Stimulated activated CD4-positive, alpha-beta T cell treated with anti-CD3 and anti-CD28 coated beads, Interleukin-12 subunit alpha, Interleukin-12 subunit beta, amount 100 ng/mL, for 24 hours (primary cell): ENCODE measurements at regions not wholly inside any gene's neighbourhood (a gene's known extent, or its start where the extent isn't known, plus 50 kb on each side); places are given as distances from the start of the nearest gene placed in this dataset.

Experiments
- DNase-seq, 2 experiments: peaks; one replicate each; pipeline ENCODE4 v3.0.0-alpha.2; 2020; ENCODE audit warnings: low read depth in 2 of 2

GRCh38 chr3:59290358-59290757 lies 240.5 kb upstream of the CFAP20DC start:
- no peak for DNase-seq

- no peak for DNase-seq
These were observed 240.0 kb upstream of the CFAP20DC start for GRCh38 chr3:59289831-59290230.

DNA sequence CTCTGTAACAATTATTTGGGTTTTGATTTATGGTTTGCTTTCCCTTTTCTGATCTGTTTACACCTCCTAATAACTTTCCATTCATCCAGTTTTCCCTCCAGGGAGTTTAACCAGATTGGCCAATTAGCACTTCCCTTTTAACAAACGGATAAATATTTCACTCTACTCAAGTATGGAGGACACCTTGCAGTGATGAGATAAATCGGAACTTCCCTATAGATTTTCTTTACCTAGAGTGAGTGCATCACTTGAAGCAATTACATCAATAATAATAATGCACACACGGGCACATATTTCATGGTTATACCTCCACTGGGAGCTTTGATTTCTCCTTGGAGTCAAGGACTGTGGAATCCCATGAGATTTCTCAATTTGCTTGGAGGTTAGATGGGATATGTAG lies 239.1 kb upstream of the CFAP20DC start:
- no peak for DNase-seq

DNA sequence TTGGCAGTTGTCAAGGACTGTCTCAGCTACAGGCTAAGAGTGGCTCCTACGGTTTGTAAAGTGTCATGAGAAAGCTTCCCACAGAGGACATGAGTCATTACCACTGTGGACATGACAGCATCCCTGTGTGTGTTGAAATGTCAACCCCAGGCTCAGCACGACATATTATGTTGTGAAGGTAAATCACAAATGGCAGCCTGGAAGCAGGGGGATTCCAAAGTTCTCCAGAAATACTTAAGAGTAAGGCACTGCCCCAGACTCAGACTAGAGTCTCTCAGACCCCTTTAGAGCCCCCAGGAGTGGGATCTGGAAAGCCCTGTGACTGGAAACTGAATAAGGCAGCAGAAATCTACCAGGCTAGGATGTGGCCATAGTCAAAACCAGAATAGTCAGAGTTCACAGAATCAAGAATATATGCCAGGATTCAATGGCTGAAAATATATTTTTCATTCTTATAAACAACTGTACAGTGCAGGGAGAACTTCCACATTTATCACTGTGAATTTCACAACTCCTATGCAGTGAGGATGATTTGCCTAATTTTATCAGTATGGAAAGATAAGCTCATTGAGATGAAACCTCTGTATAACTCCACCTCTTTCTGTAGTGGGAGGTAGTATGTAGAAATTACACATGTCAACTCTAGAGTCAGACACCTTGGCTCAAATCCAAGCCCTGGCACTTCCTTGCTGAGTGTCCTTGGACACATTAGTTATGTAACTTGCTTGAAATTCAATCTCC lies 237.1 kb upstream of the CFAP20DC start:
- DNase-seq, result peak in 1 of 2 experiments; percentile 22

DNA sequence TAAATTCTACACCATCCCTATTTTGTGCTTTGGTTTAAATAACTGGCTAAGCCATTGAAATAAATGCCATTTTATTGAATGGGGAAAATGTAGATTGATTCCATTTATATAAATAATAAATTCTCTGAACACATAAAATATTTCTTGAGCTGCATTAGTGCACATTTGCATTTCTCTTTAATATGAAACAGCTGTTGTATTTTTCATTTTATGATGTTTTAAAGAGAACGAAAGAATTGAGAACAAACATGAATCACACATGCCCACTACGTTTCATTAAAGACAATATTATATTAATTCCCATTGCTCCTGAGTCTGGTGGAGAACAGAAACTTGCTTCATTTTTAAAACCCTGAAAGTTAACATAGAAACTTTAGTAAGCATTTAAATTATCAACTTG lies 235.7 kb upstream of the CFAP20DC start:
- no peak for DNase-seq

- no peak for DNase-seq
These were observed 235.1 kb upstream of the CFAP20DC start for GRCh38 chr3:59284926-59285325.

DNA sequence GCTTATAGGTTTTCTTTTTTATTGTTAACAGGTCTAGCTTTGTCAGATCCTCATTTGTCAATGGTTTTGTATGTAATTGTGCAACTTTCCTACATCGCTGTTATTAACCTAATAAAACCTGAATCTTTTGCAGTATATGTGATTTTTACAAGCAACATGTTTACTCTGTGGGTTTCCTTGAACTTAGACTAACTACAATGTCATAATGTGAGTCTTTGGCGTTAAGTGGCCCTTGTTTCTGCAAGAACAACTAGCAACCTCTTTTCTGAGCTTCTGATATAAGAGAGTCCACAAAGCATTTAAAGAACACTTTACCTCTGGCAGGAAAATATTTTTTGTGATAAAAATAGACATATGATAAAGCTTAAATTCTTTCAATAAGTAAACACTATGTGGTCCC lies 230.3 kb upstream of the CFAP20DC start:
- no peak for DNase-seq

DNA sequence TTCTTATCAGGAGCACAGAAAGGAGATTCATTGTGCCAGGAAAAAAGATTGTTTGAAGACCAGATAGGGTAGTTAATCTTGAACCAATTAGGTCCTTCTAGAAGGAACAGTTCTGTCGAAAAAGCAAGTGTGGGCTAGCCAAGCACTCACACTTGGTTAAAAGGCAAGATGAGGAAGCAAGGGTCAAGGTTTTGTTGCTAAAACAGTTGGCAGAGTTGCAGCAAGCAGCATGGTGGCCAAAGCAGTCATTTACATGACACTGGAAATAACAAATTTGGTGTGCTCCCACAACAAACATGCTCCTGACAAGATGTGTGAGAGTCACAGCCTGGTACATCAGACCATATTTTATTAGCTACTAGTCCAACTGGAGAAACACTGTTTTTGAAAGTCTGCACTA lies 228.0 kb upstream of the CFAP20DC start:
- no peak for DNase-seq

GRCh38 chr3:59277201-59277600 lies 227.4 kb upstream of the CFAP20DC start:
- DNase-seq, result no peak

- no peak for DNase-seq
These were observed 224.2 kb upstream of the CFAP20DC start for GRCh38 chr3:59273976-59274375.

GRCh38 chr3:59271971-59272370 lies 222.1 kb upstream of the CFAP20DC start:
- DNase-seq, result no peak

- DNase-seq, result no peak
These were observed 221.1 kb upstream of the CFAP20DC start for GRCh38 chr3:59270921-59271320.

- no peak for DNase-seq
These were observed 220.4 kb upstream of the CFAP20DC start for GRCh38 chr3:59270209-59270608.

- no peak for DNase-seq
These were observed 218.3 kb upstream of the CFAP20DC start for GRCh38 chr3:59268170-59268569.

DNA sequence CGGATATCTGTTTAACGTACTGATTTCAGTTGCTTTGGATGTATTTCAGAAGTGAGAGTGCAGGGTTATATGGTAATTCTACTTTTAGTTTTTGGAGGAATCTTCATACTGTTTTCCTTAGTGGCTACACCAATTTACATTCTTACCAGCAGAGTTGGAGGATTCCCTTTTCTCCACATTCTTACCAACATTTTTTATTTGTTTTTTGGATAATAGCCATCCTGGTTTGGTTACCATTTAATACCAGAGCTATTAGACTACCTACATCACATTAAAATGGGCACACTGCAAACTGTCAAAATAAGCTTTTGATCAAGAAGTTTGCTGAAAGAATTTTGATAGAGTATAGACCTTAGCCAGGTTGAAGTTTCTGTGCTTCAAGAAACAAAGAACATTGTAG lies 217.2 kb upstream of the CFAP20DC start:
- no peak for DNase-seq

DNA sequence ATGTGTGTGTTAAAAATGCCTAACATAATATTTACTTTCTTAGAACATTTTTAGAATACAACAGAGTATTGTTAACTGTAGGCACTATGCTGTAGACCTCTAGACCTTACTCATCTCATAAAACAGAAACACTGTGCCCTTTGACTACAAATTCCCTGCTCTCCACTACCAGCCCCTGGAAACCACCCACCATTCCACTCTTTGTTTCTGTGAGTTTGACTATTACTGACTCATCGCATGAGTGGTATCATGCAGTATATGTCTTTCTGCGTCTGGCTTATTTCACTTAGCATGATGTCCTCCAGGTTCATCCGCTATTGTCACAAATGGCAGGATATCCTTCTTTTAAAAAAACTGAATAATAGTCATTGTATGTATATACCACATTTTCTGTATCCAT lies 216.7 kb upstream of the CFAP20DC start:
- no peak for DNase-seq

DNA sequence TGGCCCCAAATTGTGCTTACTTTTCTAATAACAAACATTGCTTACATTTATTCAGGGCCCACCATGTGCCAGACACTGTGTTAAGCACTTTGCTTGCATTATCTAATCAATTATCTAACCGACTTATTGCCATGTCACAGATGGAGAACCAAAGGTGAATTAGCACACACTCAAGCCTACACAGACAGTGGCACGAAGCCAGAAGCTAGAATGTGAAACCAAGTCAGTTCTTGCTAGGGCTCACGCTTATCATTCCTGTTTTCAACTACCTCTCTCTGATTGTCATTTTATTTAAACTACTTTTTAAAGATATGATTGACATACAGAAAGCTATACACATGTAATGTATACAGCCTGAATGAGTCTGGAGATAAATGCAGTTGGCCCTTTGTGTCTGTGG lies 215.7 kb upstream of the CFAP20DC start:
- no peak for DNase-seq

- DNase-seq, result no peak
These were observed 214.5 kb upstream of the CFAP20DC start for GRCh38 chr3:59264366-59264765.

- no peak for DNase-seq
These were observed 213.3 kb upstream of the CFAP20DC start for GRCh38 chr3:59263152-59263551.

- DNase-seq, result no peak
These were observed 212.3 kb upstream of the CFAP20DC start for GRCh38 chr3:59262076-59262498.

GRCh38 chr3:59261009-59261408 lies 211.2 kb upstream of the CFAP20DC start:
- DNase-seq, result no peak

DNA sequence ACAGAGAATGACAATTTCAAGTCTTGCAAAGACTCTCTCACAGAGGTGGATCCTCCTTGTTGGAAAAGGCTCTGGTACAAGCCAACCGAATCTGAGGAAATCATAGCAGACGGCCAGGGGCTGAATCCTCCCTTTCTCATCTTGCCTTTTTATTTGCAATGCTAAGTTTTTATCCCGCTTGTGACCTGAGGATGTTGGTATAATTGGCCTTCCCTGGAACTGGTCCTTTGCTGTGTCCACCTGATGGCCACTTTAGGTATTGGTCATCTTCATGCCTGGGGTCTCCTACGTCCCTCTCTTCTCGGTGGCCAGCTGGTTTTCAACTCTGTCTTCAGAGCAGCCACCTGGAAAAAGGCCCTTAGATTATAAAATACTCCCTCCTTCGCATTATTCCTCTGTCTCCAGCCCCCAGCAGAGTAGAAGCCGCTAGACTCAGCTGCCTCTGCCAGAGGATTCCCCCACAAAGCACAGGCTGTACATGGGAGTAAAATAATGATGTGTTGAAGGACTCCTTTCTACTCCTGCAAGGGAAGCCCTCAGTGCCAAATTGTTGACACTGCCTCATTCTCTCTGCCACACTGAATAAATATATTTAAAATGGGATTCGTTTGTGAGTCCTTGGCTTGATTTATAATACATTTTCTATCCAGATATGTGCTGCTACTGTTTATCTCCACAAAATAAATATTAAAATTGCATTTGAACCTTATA lies 208.9 kb upstream of the CFAP20DC start:
- DNase-seq, result no peak

- DNase-seq, result no peak
These were observed 207.7 kb upstream of the CFAP20DC start for GRCh38 chr3:59257506-59257905.
